H9 (cell line): ENCODE measurements at regions not wholly inside any gene's neighbourhood (a gene's known extent, or its start where the extent isn't known, plus 50 kb on each side); places are given as distances from the start of the nearest gene placed in this dataset.

Experiments
- DNase-seq: peaks from one replicate; pipeline ENCODE4 v3.0.0-alpha.2; 2017
- H2AFZ ChIP-seq: one replicate; pipeline ENCODE4 v1.6.1; 2013; ENCODE audit warnings: mild to moderate bottlenecking, low read length, control low read depth, moderate library complexity
- H2AK5ac ChIP-seq: 2 replicates; pipeline ENCODE4 v1.6.1; 2013; ENCODE audit warnings: low read length, control low read depth, mixed read lengths; ENCODE audit not compliant: insufficient read length
- H2BK120ac ChIP-seq: one replicate; pipeline ENCODE4 v1.6.1; 2013; ENCODE audit warnings: low read depth, mild to moderate bottlenecking, low read length, control low read depth, inconsistent platforms; ENCODE audit not compliant: poor library complexity, severe bottlenecking
- H2BK12ac ChIP-seq: 2 replicates; pipeline ENCODE4 v1.6.1; 2013; ENCODE audit warnings: low read length, control low read depth, mixed read lengths, low read depth; ENCODE audit not compliant: insufficient read length
- H2BK15ac ChIP-seq: 2 replicates; pipeline ENCODE4 v1.6.1; 2013; ENCODE audit warnings: low read depth, low read length, control low read depth
- H2BK20ac ChIP-seq: one replicate; pipeline ENCODE4 v1.6.1; 2013; ENCODE audit warnings: low read depth, mild to moderate bottlenecking, low read length, control low read depth, inconsistent platforms; ENCODE audit not compliant: poor library complexity, severe bottlenecking
- H2BK5ac ChIP-seq: 2 replicates; pipeline ENCODE4 v1.6.1; 2013; ENCODE audit warnings: low read length, control low read depth, mixed read lengths; ENCODE audit not compliant: insufficient read length
- H3K14ac ChIP-seq: 2 replicates; pipeline ENCODE4 v1.6.1; 2013; ENCODE audit warnings: low read length, control low read depth; ENCODE audit not compliant: insufficient read depth
- H3K18ac ChIP-seq: 2 replicates; pipeline ENCODE4 v1.6.1; 2013; ENCODE audit warnings: low read depth, mild to moderate bottlenecking, mixed read lengths, low read length, control low read depth; ENCODE audit not compliant: insufficient read length
- H3K23ac ChIP-seq: 2 replicates; pipeline ENCODE4 v1.6.1; 2013; ENCODE audit warnings: low read length, control low read depth, mixed read lengths, low read depth; ENCODE audit not compliant: insufficient read length
- H3K23me2 ChIP-seq: 2 replicates; pipeline ENCODE4 v1.6.1; 2013; ENCODE audit warnings: low read depth, mild to moderate bottlenecking, mixed read lengths, low read length, control low read depth; ENCODE audit not compliant: insufficient read length, poor library complexity, severe bottlenecking
- H3K27ac ChIP-seq: 2 replicates; pipeline ENCODE4 v1.5.1; 2013; ENCODE audit warnings: low read length, control low read depth, mixed read lengths, low read depth; ENCODE audit not compliant: insufficient read length
- H3K27me3 ChIP-seq: 2 replicates; pipeline ENCODE4 v1.6.1; 2013; ENCODE audit warnings: low read length, control low read depth, inconsistent platforms; ENCODE audit not compliant: insufficient read depth
- H3K4ac ChIP-seq: 2 replicates; pipeline ENCODE4 v1.6.1; 2013; ENCODE audit warnings: low read depth, mild to moderate bottlenecking, control low read depth, inconsistent platforms, low read length, moderate library complexity
- H3K4me1 ChIP-seq: 2 replicates; pipeline ENCODE4 v1.6.1; 2013; ENCODE audit warnings: low read length, control low read depth, inconsistent platforms; ENCODE audit not compliant: insufficient read depth
- H3K4me2 ChIP-seq: 2 replicates; pipeline ENCODE4 v1.6.1; 2013; ENCODE audit warnings: low read length, control low read depth, mixed read lengths; ENCODE audit not compliant: insufficient read length, insufficient read depth
- H3K56ac ChIP-seq: 2 replicates; pipeline ENCODE4 v1.6.1; 2013; ENCODE audit warnings: low read depth, mild to moderate bottlenecking, mixed read lengths, low read length, control low read depth; ENCODE audit not compliant: insufficient read length
- H3K79me1 ChIP-seq: 2 replicates; pipeline ENCODE4 v1.6.1; 2013; ENCODE audit warnings: low read depth, mild to moderate bottlenecking, moderate library complexity, low read length, control low read depth, inconsistent platforms; ENCODE audit not compliant: insufficient read depth, poor library complexity, severe bottlenecking
- H3K79me2 ChIP-seq: 2 replicates; pipeline ENCODE4 v1.6.1; 2013; ENCODE audit warnings: low read length, control low read depth, inconsistent platforms; ENCODE audit not compliant: insufficient read depth
- H3K9ac ChIP-seq: 2 replicates; pipeline ENCODE4 v1.6.1; 2013; ENCODE audit warnings: low read length, control low read depth, mixed read lengths; ENCODE audit not compliant: insufficient read length; ENCODE audit errors: extremely low read depth
- H3K9me3 ChIP-seq: one replicate; pipeline ENCODE4 v1.6.1; 2013; ENCODE audit warnings: low read depth, low read length, inconsistent platforms; ENCODE audit not compliant: control insufficient read depth
- H3T11ph ChIP-seq: one replicate; pipeline ENCODE4 v1.6.1; 2013; ENCODE audit warnings: mild to moderate bottlenecking, low read length, control low read depth, inconsistent platforms
- H4K20me1 ChIP-seq: one replicate; pipeline ENCODE4 v1.6.1; 2013; ENCODE audit not compliant: control insufficient read depth, insufficient read length, insufficient read depth
- H4K5ac ChIP-seq: 2 replicates; pipeline ENCODE4 v1.6.1; 2013; ENCODE audit warnings: low read depth, mild to moderate bottlenecking, mixed read lengths, low read length, control low read depth; ENCODE audit not compliant: insufficient read length
- H4K8ac ChIP-seq: replicated peaks from 2 replicates; pipeline ENCODE4 v1.6.1; 2013; ENCODE audit warnings: low read length, control low read depth, mixed read lengths, low read depth; ENCODE audit not compliant: insufficient read length
- H4K91ac ChIP-seq: 2 replicates; pipeline ENCODE4 v1.6.1; 2013; ENCODE audit warnings: low read depth, mild to moderate bottlenecking, moderate library complexity, mixed read lengths, low read length, control low read depth; ENCODE audit not compliant: insufficient read length
- H3K27ac Mint-ChIP-seq, 3 experiments: 2 replicates in 2 of 3; 3 replicates in 1 of 3; pipeline ENCODE4 v1.8.0; 2020 to 2021; ENCODE audit warnings: mixed read lengths in 3 of 3, mild to moderate bottlenecking in 1 of 3, moderate library complexity in 1 of 3
- H3K27me3 Mint-ChIP-seq: 2 replicates; pipeline ENCODE4 v1.8.0; 2021; ENCODE audit warnings: low read depth, mild to moderate bottlenecking, moderate library complexity, mixed read lengths
- H3K36me3 Mint-ChIP-seq, 3 experiments: 2 replicates in 2 of 3; 3 replicates in 1 of 3; pipeline ENCODE4 v1.8.0; 2020 to 2021; ENCODE audit warnings: low read depth in 3 of 3, mixed read lengths in 3 of 3; ENCODE audit not compliant: insufficient read depth in 1 of 3
- H3K4me1 Mint-ChIP-seq, 2 experiments: 2 replicates each; pipeline ENCODE4 v1.8.0; 2020; ENCODE audit warnings: mixed read lengths in 2 of 2
- H3K4me3 Mint-ChIP-seq, 2 experiments: 2 replicates in 1 of 2; 3 replicates in 1 of 2; pipeline ENCODE4 v1.8.0; 2020 to 2021; ENCODE audit warnings: mild to moderate bottlenecking in 2 of 2, mixed read lengths in 2 of 2, moderate library complexity in 1 of 2
- H3K9me3 Mint-ChIP-seq, 2 experiments: 2 replicates in 1 of 2; 3 replicates in 1 of 2; pipeline ENCODE4 v1.8.0; 2020; ENCODE audit warnings: mild to moderate bottlenecking in 2 of 2, mixed read lengths in 2 of 2, moderate library complexity in 1 of 2
- CTCF ChIP-seq: fragments of 200-600 bp; sonication (generic); conservative IDR thresholded peaks from 3 replicates; pipeline ENCODE4 v1.8.0; 2021; ENCODE audit warnings: antibody characterized with exemption, mild to moderate bottlenecking
- WGBS: extraction: QIAGEN DNeasy Blood & Tissue Kit; methylation state at CpG from one replicate; pipeline ENCODE4 v1.1.7; 2013; ENCODE audit warnings: missing lambda C conversion rate, low lambda C conversion rate, mixed read lengths; ENCODE audit not compliant: insufficient read length; ENCODE audit errors: extremely low coverage; 5-methylcytosine and 5-hydroxymethylcytosine counted together

- H3K27me3 Mint-ChIP-seq, result peaks cover 19% of the 10 kb centered on the region
- Histone ChIP-seq H3K18ac (no peak overlapping the region), H2BK20ac (no peak overlapping the region), H2BK15ac (no peak overlapping the region), H3K79me2 (no peaks in the 10 kb centered on the region), H3K14ac (no peak overlapping the region), H3K9me3 (no peaks in the 10 kb centered on the region), H2BK120ac (no peak overlapping the region), H3K27ac (no peak overlapping the region), H3T11ph (no peak overlapping the region), H3K56ac (no peak overlapping the region), H2BK12ac (no peak overlapping the region), H2AFZ (no peak overlapping the region), H4K91ac (no peak overlapping the region), H3K79me1 (no peaks in the 10 kb centered on the region), H3K9ac (no peak overlapping the region), H3K27me3 (no peaks in the 10 kb centered on the region), H4K8ac (no peak overlapping the region), H4K20me1 (no peaks in the 10 kb centered on the region), H4K5ac (no peak overlapping the region), H3K23ac (no peak overlapping the region), H2BK5ac (no peak overlapping the region), H2AK5ac (no peak overlapping the region), H3K4me2 (no peak overlapping the region), H3K4ac (no peak overlapping the region), H3K4me1 (no peaks in the 10 kb centered on the region), H3K23me2 (peaks cover 7% of the 10 kb centered on the region)
- H3K9me3 Mint-ChIP-seq, result peaks cover 0 to 5% of the 10 kb centered on the region in 2 experiments; a peak in 2 of 5 replicates
- TF ChIP-seq CTCF, result no peak
- no peak overlapping the region for H3K27ac Mint-ChIP-seq
- DNase-seq, result no peak
- H3K4me3 Mint-ChIP-seq, result no peak overlapping the region
- no CpG with 5 or more reads among the region's 1 CpG for WGBS
- peaks cover 6 to 7% of the 10 kb centered on the region in 2 experiments; a peak in 2 of 4 replicates for H3K4me1 Mint-ChIP-seq
- H3K36me3 Mint-ChIP-seq, result peaks cover 0 to 6% (median 0%) of the 10 kb centered on the region in 3 experiments; a peak in 2 of 7 replicates
These were observed 215.0 kb downstream of the SEMA6A start for GRCh38 chr5:116359592-116359991.
